B cell (primary cell): ENCODE measurements at regions not wholly inside any gene's neighbourhood (a gene's known extent, or its start where the extent isn't known, plus 50 kb on each side); places are given as distances from the start of the nearest gene placed in this dataset.

ENCODE experiments used
- CTCF ChIP-seq: fragments of 200-600 bp; IDR thresholded peaks from one replicate; pipeline ENCODE4 v1.8.0; 2022; ENCODE audit warnings: antibody characterized with exemption, mild to moderate bottlenecking
- EZH2 ChIP-seq: IDR thresholded peaks from 2 replicates; pipeline ENCODE4 v1.6.1; 2012; ENCODE audit warnings: borderline replicate concordance, low read depth, mild to moderate bottlenecking, moderate library complexity, low read length; ENCODE audit not compliant: insufficient read depth, poor library complexity, severe bottlenecking

GRCh38 chr10:118851062-118852035, 96.6 kb upstream of the CACUL1 start:
- TF ChIP-seq EZH2 (no peak), CTCF (no peak)
